Gastrocnemius medialis (tissue), 4 donors: ENCODE measurements at regions not wholly inside any gene's neighbourhood (a gene's known extent, or its start where the extent isn't known, plus 50 kb on each side); places are given as distances from the start of the nearest gene placed in this dataset.

Experiments used
- CTCF ChIP-seq, 5 experiments: fragments of 450-650 bp in 3 of 5; fragments of 200-600 bp in 2 of 5; sonication (generic) in 2 of 5; IDR thresholded peaks in 4 of 5; conservative IDR thresholded peaks in 1 of 5; 1 replicate in 4 of 5; 2 replicates in 1 of 5; pipeline ENCODE4 v1.5.1; 2016 to 2019; ENCODE audit warnings: antibody characterized with exemption in 5 of 5, mild to moderate bottlenecking in 3 of 5, moderate library complexity in 3 of 5
- POLR2A ChIP-seq, 2 donors: fragments of 450-650 bp; IDR thresholded peaks; one replicate each; pipeline ENCODE4 v1.6.1; 2017; ENCODE audit warnings: antibody characterized with exemption in 2 of 2, mild to moderate bottlenecking in 2 of 2, moderate library complexity in 2 of 2

GRCh38 chr3:13192471-13193213 lies 119.4 kb upstream of the IQSEC1 start:
- TF ChIP-seq POLR2A (IDR thresholded peaks at IDR 0.05), result no peak
- TF ChIP-seq CTCF (IDR thresholded peaks at IDR 0.05 in 4 of 5, conservative IDR thresholded peaks at IDR 0.05 in 1 of 5), result no peak
